Heart right ventricle (tissue), 16 donors: ENCODE measurements at regions not wholly inside any gene's neighbourhood (a gene's known extent, or its start where the extent isn't known, plus 50 kb on each side); places are given as distances from the start of the nearest gene placed in this dataset.
A peak's percentile ranks its signal among the peaks of the same experiment; 100 is the strongest.

ENCODE experiments used
- ATAC-seq, 8 donors: fragments of 200-7000 bp; cut with Tn5 transposase; one replicate each; pipeline ENCODE4 v1.9.1; 2020; ENCODE audit warnings: mild to moderate bottlenecking in 8 of 8, moderate library complexity in 8 of 8, moderate number of reproducible peaks in 1 of 8
- DNase-seq, 2 donors: peaks; one replicate each; pipeline ENCODE4 v3.0.0-alpha.2; 2020
- H3K27ac ChIP-seq, 10 donors: fragments of 200-600 bp; sonication (generic) in 2 of 10; one replicate each; pipeline versions ENCODE4 v1.5.0 to v1.8.0; 2020 to 2022; ENCODE audit warnings: mild to moderate bottlenecking in 3 of 10
- H3K27me3 ChIP-seq, 7 donors: fragments of 200-600 bp; one replicate each; pipeline ENCODE4 v1.8.0; 2021 to 2022; ENCODE audit warnings: mild to moderate bottlenecking in 2 of 7
- H3K36me3 ChIP-seq, 9 donors: fragments of 200-600 bp; sonication (generic) in 1 of 9; one replicate each; pipeline versions ENCODE4 v1.5.0 to v1.8.0; 2020 to 2022; ENCODE audit warnings: mild to moderate bottlenecking in 2 of 9
- H3K4me1 ChIP-seq, 9 donors: fragments of 200-600 bp; sonication (generic) in 1 of 9; one replicate each; pipeline versions ENCODE4 v1.5.0 to v1.8.0; 2020 to 2022; ENCODE audit warnings: mild to moderate bottlenecking in 4 of 9
- H3K4me3 ChIP-seq, 10 donors: fragments of 200-600 bp; sonication (generic) in 2 of 10; one replicate each; pipeline versions ENCODE4 v1.5.0 to v1.8.0; 2020 to 2022; ENCODE audit warnings: mild to moderate bottlenecking in 7 of 10, moderate library complexity in 2 of 10
- H3K9me3 ChIP-seq, 11 donors: fragments of 200-600 bp in 10 of 11; sonication (generic) in 2 of 11; one replicate each; pipeline versions ENCODE4 v1.5.0 to v1.8.0; 2013 to 2022; ENCODE audit warnings: mild to moderate bottlenecking in 2 of 11, control low read depth in 1 of 11, moderate library complexity in 1 of 11
- whole genome bisulfite sequencing, 2 donors: extraction: QIAGEN DNeasy Blood & Tissue Kit; methylation state at CpG; one replicate each; pipeline ENCODE4 v1.1.7; 2013; ENCODE audit warnings: inconsistent platforms in 1 of 2; 5-methylcytosine and 5-hydroxymethylcytosine counted together
- intact Hi-C, 10 donors: fragments of 100-400 bp; cut with DNase I; formaldehyde crosslinking; loops; one replicate each; pipeline versions ENCODE4 v1.11.1 to v1.14.2; 2022
- TF ChIP-seq, protein P1 (sequence below), 9 donors: fragments of 200-600 bp; sonication (generic) in 2 of 9; IDR thresholded peaks; one replicate each; pipeline versions ENCODE4 v1.5.0 to v1.8.0; 2021 to 2022; ENCODE audit warnings: antibody characterized with exemption in 9 of 9, mild to moderate bottlenecking in 5 of 9, moderate library complexity in 1 of 9
- donor health status: Arrhythmogenic right ventricular cardiomyopathy.
- donor health status: ischemic (EF 13 %, LVEDD 7.1; RV severe dilation, severe dysfunction).
- donor health status: healthy with polysubstance abuse.
- donor health status: DM: no; HTN: yes; CAD: no.
- donor health status: DM: no; HTN: no; CAD: no.
- donor health status: ischemic (EF 25% LVEDD 6.9; RV normal size, moderate dysfunction).
- donor health status: ischemic (EF 25% LVEDD 5.7; RV mildly dilated, moderate dysfunction).
- donor health status: healthy.
- donor health status: DM: yes; HTN: yes; CAD: no.
- donor health status: Ischemic cardiomyopathy.
- donor health status: ischemic (EF 35%, LVEDD 5.7; RV mildly dilated, moderate dysfunction).
- donor health status: nonischemic (EF 11% LVEDD 7.7; RV severe dilation, severe dysfunction).
- donor health status: DM: yes; HTN: yes; CAD: no.
- donor health status: PGD.
- donor health status: ischemic (EF 29% LVEDD 5.4; RV normal size, mild dysfunction).
- donor health status: nonischemic (EF 23%, LVEDD 6.1; RV moderate dilation, normal function).

DNA sequence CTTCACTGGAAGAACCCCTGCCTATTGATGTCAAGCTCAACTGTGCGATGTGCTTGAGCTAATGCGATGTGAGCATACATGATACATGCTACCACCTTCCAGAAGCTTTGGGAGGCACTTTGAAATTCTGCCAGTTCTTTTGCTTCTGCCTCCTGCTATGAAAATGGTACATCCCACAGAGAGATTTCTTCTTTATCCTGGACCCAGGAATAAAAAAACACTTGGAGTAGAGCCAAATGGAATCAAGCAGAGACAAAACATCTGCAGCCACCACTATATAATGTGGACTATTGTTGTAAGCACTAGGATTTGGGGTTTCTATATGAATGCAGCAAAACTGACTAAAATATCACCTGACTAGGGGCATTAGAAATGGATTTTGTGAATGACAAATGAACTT is 119.9 kb upstream of the GAP43 start:
- TF ChIP-seq, protein P1, sequence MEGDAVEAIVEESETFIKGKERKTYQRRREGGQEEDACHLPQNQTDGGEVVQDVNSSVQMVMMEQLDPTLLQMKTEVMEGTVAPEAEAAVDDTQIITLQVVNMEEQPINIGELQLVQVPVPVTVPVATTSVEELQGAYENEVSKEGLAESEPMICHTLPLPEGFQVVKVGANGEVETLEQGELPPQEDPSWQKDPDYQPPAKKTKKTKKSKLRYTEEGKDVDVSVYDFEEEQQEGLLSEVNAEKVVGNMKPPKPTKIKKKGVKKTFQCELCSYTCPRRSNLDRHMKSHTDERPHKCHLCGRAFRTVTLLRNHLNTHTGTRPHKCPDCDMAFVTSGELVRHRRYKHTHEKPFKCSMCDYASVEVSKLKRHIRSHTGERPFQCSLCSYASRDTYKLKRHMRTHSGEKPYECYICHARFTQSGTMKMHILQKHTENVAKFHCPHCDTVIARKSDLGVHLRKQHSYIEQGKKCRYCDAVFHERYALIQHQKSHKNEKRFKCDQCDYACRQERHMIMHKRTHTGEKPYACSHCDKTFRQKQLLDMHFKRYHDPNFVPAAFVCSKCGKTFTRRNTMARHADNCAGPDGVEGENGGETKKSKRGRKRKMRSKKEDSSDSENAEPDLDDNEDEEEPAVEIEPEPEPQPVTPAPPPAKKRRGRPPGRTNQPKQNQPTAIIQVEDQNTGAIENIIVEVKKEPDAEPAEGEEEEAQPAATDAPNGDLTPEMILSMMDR (IDR thresholded peaks at IDR 0.05) = no peak
- ATAC-seq = no peak
- no peak for DNase-seq
- 70 to 72% methylated on average over 2 of the region's 2 CpGs for WGBS, 2 donors
- Histone ChIP-seq H3K4me3 (no peak overlapping the region), H3K4me1 (peaks cover 0 to 28% (median 8%) of the 10 kb centered on the region in 9 donors), H3K9me3 (peaks cover 0 to 16% (median 0%) of the 10 kb centered on the region in 11 donors), H3K27me3 (no peaks in the 10 kb centered on the region), H3K36me3 (no peaks in the 10 kb centered on the region), H3K27ac (no peak overlapping the region)
- intact Hi-C loops = no loop called here

DNA sequence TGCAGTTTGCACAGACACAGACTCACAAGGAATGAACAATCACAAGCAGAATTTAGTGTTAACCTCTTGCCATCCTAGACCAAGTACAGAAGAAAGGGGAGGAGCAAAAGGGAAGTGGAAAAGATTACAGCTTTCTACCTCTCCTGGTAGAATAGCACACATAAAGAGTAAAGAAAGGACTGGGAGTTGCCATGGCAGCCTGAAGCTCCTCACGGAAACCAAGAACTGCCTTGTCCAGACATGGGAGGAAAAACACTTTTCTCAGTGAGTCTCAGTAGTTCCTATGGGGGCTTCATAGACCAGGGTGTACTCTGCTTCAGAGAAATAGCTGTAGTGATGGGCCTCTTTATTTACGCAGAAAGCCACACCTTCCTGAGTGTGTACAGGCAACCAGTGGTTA is 114.7 kb upstream of the GAP43 start:
- intact Hi-C loops = no loop called here
- no peak for ATAC-seq
- no peaks in the 10 kb centered on the region for H3K36me3 ChIP-seq
- 94 to 96% methylated on average over 2 of the region's 2 CpGs for WGBS, 2 donors
- H3K27me3 ChIP-seq = no peaks in the 10 kb centered on the region
- no peak overlapping the region for H3K4me3 ChIP-seq
- no peak overlapping the region for H3K27ac ChIP-seq
- H3K4me1 ChIP-seq = peaks cover 0 to 13% (median 7%) of the 10 kb centered on the region in 9 donors
- DNase-seq = no peak
- TF ChIP-seq, protein P1 (IDR thresholded peaks at IDR 0.05) = no peak
- peaks cover 0 to 16% (median 0%) of the 10 kb centered on the region in 11 donors for H3K9me3 ChIP-seq

DNA sequence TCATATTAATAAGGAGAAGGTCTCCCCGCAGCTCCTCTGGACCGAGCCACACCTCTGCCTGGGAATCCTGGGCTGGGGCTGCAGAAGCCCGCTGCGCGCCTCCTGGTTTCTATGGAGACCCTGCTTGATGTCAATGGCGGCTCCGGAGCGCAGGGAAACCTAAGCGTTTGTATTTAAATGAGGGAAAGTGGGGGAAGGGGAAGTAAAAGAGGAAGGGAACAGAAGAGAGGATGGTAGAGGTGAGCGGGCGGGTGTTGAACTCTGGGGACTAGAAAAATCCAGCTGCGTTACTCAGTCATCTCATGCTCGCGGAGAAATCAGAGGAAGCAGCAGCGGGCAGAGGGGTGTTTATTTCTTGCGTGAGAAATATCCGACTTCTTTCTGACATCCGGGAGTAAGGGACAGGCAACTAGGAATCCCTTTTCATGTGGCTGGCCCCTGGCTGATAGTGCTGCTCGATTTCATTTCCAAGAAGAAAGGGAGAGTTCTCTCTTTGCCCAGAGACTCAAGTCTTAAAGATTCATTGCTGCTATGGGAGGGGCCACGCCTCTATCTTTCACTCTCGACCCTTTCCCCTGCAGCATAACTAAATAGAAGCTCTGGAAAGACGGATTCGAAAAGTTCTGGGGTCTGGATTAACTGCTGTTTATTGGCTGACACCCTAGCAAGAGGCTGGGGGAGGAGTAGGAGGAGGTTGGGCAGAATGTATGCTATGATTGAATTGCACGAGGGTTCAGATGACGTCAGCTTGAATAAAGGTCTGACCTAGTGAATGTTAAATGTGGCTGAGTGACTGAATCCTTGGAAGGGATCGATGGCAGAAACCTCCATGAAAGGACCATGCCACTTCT is 110.5 kb upstream of the GAP43 start:
- H3K4me3 ChIP-seq = peak overlapping the region; percentile 38 to 73 (median 55)
- 0 to 2% methylated on average over 26 of the region's 26 CpGs for WGBS, 2 donors
- H3K27ac ChIP-seq = peak overlapping the region in 8 of 10 donors; percentile 17 to 77 (median 66)
- no peaks in the 10 kb centered on the region for H3K36me3 ChIP-seq
- no peaks in the 10 kb centered on the region for H3K9me3 ChIP-seq
- TF ChIP-seq, protein P1 (IDR thresholded peaks at IDR 0.05) = no peak
- no peaks in the 10 kb centered on the region for H3K27me3 ChIP-seq
- intact Hi-C loops = loop anchor here in 2 of 10 donors (10.0 kb wide), 2 partner anchors 142 to 162 kb away; no protein-coding TSS in a partner anchor
- peak; percentile 54 to 77 (median 65) for ATAC-seq
- H3K4me1 ChIP-seq = peaks cover 0 to 22% (median 16%) of the 10 kb centered on the region in 9 donors
- DNase-seq = peak in 1 of 2 donors; percentile 21

DNA sequence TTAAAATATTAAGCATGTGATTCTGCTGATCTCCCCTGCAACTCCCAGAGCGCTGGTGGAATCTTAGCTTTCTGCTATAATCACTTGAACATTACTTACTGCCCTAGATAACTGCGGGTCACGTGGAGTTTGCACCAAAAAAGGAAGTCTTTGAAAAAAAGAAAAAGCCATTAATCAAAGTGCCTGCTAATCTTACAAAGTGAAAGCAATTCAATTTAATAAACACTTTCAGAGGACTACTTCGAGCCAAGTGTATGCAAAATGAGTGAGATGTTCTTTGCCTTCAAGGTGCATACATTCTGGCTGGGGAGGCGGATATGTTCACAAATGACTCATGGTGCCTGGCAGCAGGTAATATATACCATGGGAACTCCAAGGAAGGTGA is 109.9 kb upstream of the GAP43 start:
- peak in 6 of 8 donors; percentile 19 to 48 (median 36) for ATAC-seq
- peaks cover 0 to 28% (median 21%) of the 10 kb centered on the region in 9 donors for H3K4me1 ChIP-seq

More for the DNA sequence above, 109.9 kb upstream of the GAP43 start:
- intact Hi-C loops = loop anchor here in 2 of 10 donors (10.0 kb wide), 2 partner anchors 141 to 161 kb away; no protein-coding TSS in a partner anchor
- H3K9me3 ChIP-seq = no peaks in the 10 kb centered on the region
- H3K27me3 ChIP-seq = no peaks in the 10 kb centered on the region
- H3K36me3 ChIP-seq = no peaks in the 10 kb centered on the region
- peak overlapping the region in 9 of 10 donors; percentile 38 to 73 (median 56) for H3K4me3 ChIP-seq
- WGBS, 2 donors = 25 to 35% methylated on average over 5 of the region's 5 CpGs
- DNase-seq = no peak
- peak overlapping the region in 5 of 10 donors; percentile 54 to 69 (median 67) for H3K27ac ChIP-seq
- TF ChIP-seq, protein P1 (IDR thresholded peaks at IDR 0.05) = no peak
